GM12878 (cell line): ENCODE measurements at regions not wholly inside any gene's neighbourhood (a gene's known extent, or its start where the extent isn't known, plus 50 kb on each side); places are given as distances from the start of the nearest gene placed in this dataset.

Source experiments
- ATAC-seq: fragments of 200-7000 bp; cut with Tn5 transposase; 3 replicates; pipeline ENCODE4 v1.9.1; 2020; ENCODE audit warnings: mild to moderate bottlenecking, moderate library complexity
- BruUV-seq: library from RNA; stranded (reverse); fragments of 400-500 nt; replicated peaks from 2 replicates; lab custom pipeline; 2021; lab: Mats Ljungman, UMichigan
- CTCF ChIA-PET: fragments of 300-600 bp; sonication (Branson Sonifier 250); formaldehyde crosslinking; extraction: SDS; loops from one replicate; lab custom pipeline; 2021; ENCODE audit warnings: inconsistent platforms; lab: Yijun Ruan, JAX
- POLR2A ChIA-PET: fragments of 350-600 bp; formaldehyde crosslinking; extraction: SDS; loops from one replicate; lab custom pipeline; 2021; ENCODE audit warnings: inconsistent platforms; lab: Charles Lee
- RAD21 ChIA-PET: fragments of 300-600 bp; sonication (Branson Sonifier 250); formaldehyde crosslinking; loops from one replicate; lab custom pipeline; 2023; ENCODE audit warnings: antibody characterized with exemption; ENCODE audit not compliant: unreplicated experiment; lab: Charles Lee
- SMC1A ChIA-PET: fragments of 300-600 bp; sonication (Branson Sonifier 250); formaldehyde crosslinking; loops from one replicate; lab custom pipeline; 2023; ENCODE audit not compliant: unreplicated experiment, uncharacterized antibody; lab: Charles Lee
- DNase-seq: peaks from one replicate; pipeline ENCODE4 v3.0.0-alpha.2; 2011; ENCODE audit warnings: low read depth, low spot score
- FAIRE-seq: peaks from 3 replicates; lab custom pipeline; 2011; peaks lifted over from hg19 to GRCh38; lab: Jason Lieb, UNC
- H2AFZ ChIP-seq: 2 replicates; pipeline ENCODE4 v1.6.0; 2011; ENCODE audit warnings: low read depth, low read length, control low read depth; ENCODE audit not compliant: control insufficient read depth
- H3K27ac ChIP-seq: 2 replicates; pipeline ENCODE4 v1.5.1; 2011; ENCODE audit warnings: control low read depth; ENCODE audit not compliant: control insufficient read depth, insufficient read depth
- H3K27me3 ChIP-seq, 2 experiments: replicated peaks in 1 of 2; 2 replicates each; pipeline versions ENCODE4 v1.6.0 to v1.6.1; 2011; ENCODE audit warnings: low read length in 1 of 2; ENCODE audit not compliant: control insufficient read depth in 2 of 2, insufficient read depth in 2 of 2
- H3K36me3 ChIP-seq, 2 experiments: 2 replicates each; pipeline ENCODE4 v1.5.1; 2011; ENCODE audit warnings: low read length in 1 of 2; ENCODE audit not compliant: control insufficient read depth in 2 of 2, insufficient read depth in 2 of 2
- H3K4me1 ChIP-seq: 2 replicates; pipeline ENCODE4 v1.6.1; 2011; ENCODE audit warnings: mild to moderate bottlenecking, low read length, moderate library complexity, mixed read lengths; ENCODE audit not compliant: control insufficient read depth, insufficient read depth
- H3K4me2 ChIP-seq: 2 replicates; pipeline ENCODE4 v1.6.0; 2011; ENCODE audit warnings: control low read depth; ENCODE audit not compliant: control insufficient read depth, insufficient read depth
- H3K4me3 ChIP-seq: fragments of 200-600 bp; sonication (generic); 2 replicates; pipeline ENCODE4 v1.5.1; 2016
- H3K79me2 ChIP-seq: 2 replicates; pipeline ENCODE4 v1.6.0; 2011; ENCODE audit warnings: low read length; ENCODE audit not compliant: control insufficient read depth, insufficient read depth
- H3K9ac ChIP-seq: 2 replicates; pipeline ENCODE4 v1.8.0; 2011; ENCODE audit warnings: low read length, control low read depth, mixed read lengths; ENCODE audit not compliant: control insufficient read depth, insufficient read depth
- H3K9me3 ChIP-seq: replicated peaks from 3 replicates; pipeline ENCODE4 v1.5.1; 2011; ENCODE audit warnings: mild to moderate bottlenecking, low read length; ENCODE audit not compliant: control insufficient read depth, insufficient read depth
- H4K20me1 ChIP-seq: 2 replicates; pipeline ENCODE4 v1.6.0; 2011; ENCODE audit not compliant: control insufficient read depth, insufficient read depth
- BCLAF1 ChIP-seq: fragments of 450-650 bp; IDR thresholded peaks from 2 replicates; pipeline ENCODE4 v1.6.1; 2017; ENCODE audit warnings: antibody characterized with exemption, mild to moderate bottlenecking, moderate library complexity
- BRCA1 ChIP-seq: IDR thresholded peaks from 2 replicates; pipeline ENCODE4 v1.6.1; 2011; ENCODE audit warnings: low read depth, low read length, improper control_type of control experiment
- CHD1 ChIP-seq: IDR thresholded peaks from 2 replicates; pipeline ENCODE4 v1.6.1; 2012; ENCODE audit warnings: low read depth, low read length, improper control_type of control experiment
- ETV6 ChIP-seq, 2 experiments: fragments of 450-650 bp in 1 of 2; IDR thresholded peaks in 1 of 2; conservative IDR thresholded peaks in 1 of 2; 2 replicates each; pipeline ENCODE4 v1.6.1; 2014; ENCODE audit warnings: antibody characterized with exemption in 1 of 2, borderline replicate concordance in 1 of 2, low read depth in 1 of 2, mild to moderate bottlenecking in 1 of 2, moderate library complexity in 1 of 2
- FOXM1 ChIP-seq: IDR thresholded peaks from 2 replicates; pipeline ENCODE4 v1.6.1; 2012; ENCODE audit warnings: low read depth, mild to moderate bottlenecking, inconsistent platforms, low read length, moderate library complexity
- IKZF2 ChIP-seq, 2 experiments: fragments of 450-650 bp; IDR thresholded peaks; 2 replicates each; pipeline ENCODE4 v1.6.1; 2017; ENCODE audit warnings: mild to moderate bottlenecking in 2 of 2, moderate library complexity in 2 of 2
- IRF4 ChIP-seq: IDR thresholded peaks from 2 replicates; pipeline ENCODE4 v1.6.1; 2011; ENCODE audit warnings: low read depth, low read length
- KAT2A ChIP-seq: conservative IDR thresholded peaks from 2 replicates; pipeline ENCODE4 v1.6.1; 2011; ENCODE audit warnings: low read depth, low read length; ENCODE audit not compliant: control insufficient read depth
- LARP7 ChIP-seq: fragments of 450-650 bp; IDR thresholded peaks from 2 replicates; pipeline ENCODE4 v1.6.1; 2017; ENCODE audit warnings: mild to moderate bottlenecking
- MEF2A ChIP-seq: IDR thresholded peaks from 2 replicates; pipeline ENCODE4 v1.6.1; 2011; ENCODE audit warnings: low read depth, mild to moderate bottlenecking, low read length, moderate library complexity; ENCODE audit not compliant: insufficient read depth
- NFIC ChIP-seq: IDR thresholded peaks from 2 replicates; pipeline ENCODE4 v1.6.1; 2012; ENCODE audit warnings: low read depth, mild to moderate bottlenecking, inconsistent platforms, low read length, moderate library complexity
- NRF1 ChIP-seq: conservative IDR thresholded peaks from 2 replicates; pipeline ENCODE4 v1.6.1; 2011; ENCODE audit warnings: mild to moderate bottlenecking, low read depth, low read length, improper control_type of control experiment
- POLR2A ChIP-seq: IDR thresholded peaks from 2 replicates; pipeline ENCODE4 v1.6.1; 2011; ENCODE audit warnings: low read depth, mild to moderate bottlenecking, low read length
- RFX5 ChIP-seq: IDR thresholded peaks from 2 replicates; pipeline ENCODE4 v1.6.1; 2011; ENCODE audit warnings: low read depth, low read length, improper control_type of control experiment
- RUNX3 ChIP-seq: IDR thresholded peaks from 2 replicates; pipeline ENCODE4 v1.6.1; 2012; ENCODE audit warnings: low read length, inconsistent platforms
- SUPT20H ChIP-seq: IDR thresholded peaks from 2 replicates; pipeline ENCODE4 v1.6.1; 2011; ENCODE audit warnings: low read depth, mild to moderate bottlenecking, low read length, moderate library complexity, borderline replicate concordance; ENCODE audit not compliant: control insufficient read depth
- TAF1 ChIP-seq: IDR thresholded peaks from 2 replicates; pipeline ENCODE4 v1.6.1; 2011; ENCODE audit warnings: mild to moderate bottlenecking, low read depth, low read length, borderline replicate concordance
- WGBS: methylation state at CpG from one replicate; pipeline ENCODE4 v1.1.6; 2016; ENCODE audit warnings: low lambda C conversion rate; ENCODE audit not compliant: insufficient replicate concordance, insufficient coverage; ENCODE audit errors: missing lambda C conversion rate; 5-methylcytosine and 5-hydroxymethylcytosine counted together
- in situ Hi-C: fragments of 300-500 bp; cut with MboI; formaldehyde crosslinking; loops from 9 replicates; pipeline ENCODE4 v1.14.3; 2018; ENCODE audit warnings: mixed read lengths
- intact Hi-C: fragments of 100-400 bp; cut with micrococcal nuclease; formaldehyde crosslinking; loops from one replicate; pipeline ENCODE4 v1.14.2; 2022; ENCODE audit not compliant: unreplicated experiment
- TF ChIP-seq, protein P1 (sequence below): IDR thresholded peaks from 2 replicates; pipeline ENCODE4 v1.6.1; 2011; ENCODE audit warnings: borderline replicate concordance, low read depth, mild to moderate bottlenecking, moderate library complexity, mixed read lengths, low read length; ENCODE audit not compliant: insufficient read depth; ENCODE audit errors: extremely low read length
- TF ChIP-seq, protein P2 (sequence below): fragments of 150-350 bp; IDR thresholded peaks from 2 replicates; pipeline ENCODE4 v1.6.1; 2016; ENCODE audit warnings: low read depth, low read length

GRCh38 chr3:70748593-70748992 lies 436.2 kb upstream of the MDFIC2 start (continued):
- no peak for TF ChIP-seq ETV6 (conservative IDR thresholded peaks at IDR 0.05 in 1 of 2, IDR thresholded peaks at IDR 0.05 in 1 of 2; ENCODE audit: borderline replicate concordance in 1 of 2, low read depth in 1 of 2)
- TF ChIP-seq TAF1: no peak
- TF ChIP-seq MEF2A: no peak
- no peak for TF ChIP-seq KAT2A
- no peak for TF ChIP-seq BCLAF1
- TF ChIP-seq SUPT20H: no peak
- TF ChIP-seq LARP7: no peak
- no peak for TF ChIP-seq RUNX3
- TF ChIP-seq BRCA1: no peak
- TF ChIP-seq, all 136 proteins: peak for 0

DNA sequence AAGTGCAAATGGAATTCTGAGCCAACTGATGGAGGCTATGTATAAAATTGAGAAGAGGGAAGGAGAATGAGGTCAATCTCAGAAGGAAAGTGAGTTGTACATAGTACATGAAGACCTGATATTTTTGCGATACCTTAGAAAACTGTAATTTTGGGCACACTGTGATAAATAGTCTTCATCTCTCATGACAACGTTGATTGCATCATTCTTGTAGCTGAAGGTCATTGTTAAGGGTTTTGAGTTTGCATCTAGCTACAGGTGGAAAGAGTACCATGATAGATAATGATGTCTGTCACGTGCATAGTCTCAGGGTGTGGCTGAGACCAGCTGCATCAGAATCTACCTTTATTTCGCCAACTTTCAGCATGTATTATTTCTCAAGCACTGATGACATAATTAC lies 435.4 kb upstream of the MDFIC2 start:
- ChIA-PET POLR2A (no interaction called here), SMC1A (no interaction called here), RAD21 (no interaction called here), CTCF (no interaction called here)
- no peaks in the 10 kb centered on the region for H3K36me3 ChIP-seq
- H3K79me2 ChIP-seq: no peaks in the 10 kb centered on the region
- ATAC-seq (no peak), DNase-seq (no peak), FAIRE-seq (no peak)
- H4K20me1 ChIP-seq: no peaks in the 10 kb centered on the region
- H3K9ac ChIP-seq: no peak overlapping the region
- H2AFZ ChIP-seq: no peak overlapping the region
- H3K27me3 ChIP-seq: no peaks in the 10 kb centered on the region; a peak in 1 of 4 replicates
- H3K27ac ChIP-seq: no peak overlapping the region
- no TSS peak for BruUV-seq
- intact Hi-C loops (no loop called here), in situ Hi-C loops (no loop called here)
- H3K9me3 ChIP-seq: no peaks in the 10 kb centered on the region
- no peak overlapping the region for H3K4me2 ChIP-seq
- no peak overlapping the region for H3K4me3 ChIP-seq
- H3K4me1 ChIP-seq: no peaks in the 10 kb centered on the region
- WGBS: 25% methylated on average over 4 of the region's 4 CpGs
- TF ChIP-seq, protein P1, sequence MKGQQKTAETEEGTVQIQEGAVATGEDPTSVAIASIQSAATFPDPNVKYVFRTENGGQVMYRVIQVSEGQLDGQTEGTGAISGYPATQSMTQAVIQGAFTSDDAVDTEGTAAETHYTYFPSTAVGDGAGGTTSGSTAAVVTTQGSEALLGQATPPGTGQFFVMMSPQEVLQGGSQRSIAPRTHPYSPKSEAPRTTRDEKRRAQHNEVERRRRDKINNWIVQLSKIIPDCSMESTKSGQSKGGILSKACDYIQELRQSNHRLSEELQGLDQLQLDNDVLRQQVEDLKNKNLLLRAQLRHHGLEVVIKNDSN: no peak
- TF ChIP-seq NFIC (no peak), FOXM1 (no peak), IKZF2 (IDR thresholded peaks at IDR 0.05) (no peak), IRF4 (no peak), CHD1 (no peak), POLR2A (no peak), RFX5 (no peak), NRF1 (no peak), LARP7 (no peak)
- TF ChIP-seq, protein P2, sequence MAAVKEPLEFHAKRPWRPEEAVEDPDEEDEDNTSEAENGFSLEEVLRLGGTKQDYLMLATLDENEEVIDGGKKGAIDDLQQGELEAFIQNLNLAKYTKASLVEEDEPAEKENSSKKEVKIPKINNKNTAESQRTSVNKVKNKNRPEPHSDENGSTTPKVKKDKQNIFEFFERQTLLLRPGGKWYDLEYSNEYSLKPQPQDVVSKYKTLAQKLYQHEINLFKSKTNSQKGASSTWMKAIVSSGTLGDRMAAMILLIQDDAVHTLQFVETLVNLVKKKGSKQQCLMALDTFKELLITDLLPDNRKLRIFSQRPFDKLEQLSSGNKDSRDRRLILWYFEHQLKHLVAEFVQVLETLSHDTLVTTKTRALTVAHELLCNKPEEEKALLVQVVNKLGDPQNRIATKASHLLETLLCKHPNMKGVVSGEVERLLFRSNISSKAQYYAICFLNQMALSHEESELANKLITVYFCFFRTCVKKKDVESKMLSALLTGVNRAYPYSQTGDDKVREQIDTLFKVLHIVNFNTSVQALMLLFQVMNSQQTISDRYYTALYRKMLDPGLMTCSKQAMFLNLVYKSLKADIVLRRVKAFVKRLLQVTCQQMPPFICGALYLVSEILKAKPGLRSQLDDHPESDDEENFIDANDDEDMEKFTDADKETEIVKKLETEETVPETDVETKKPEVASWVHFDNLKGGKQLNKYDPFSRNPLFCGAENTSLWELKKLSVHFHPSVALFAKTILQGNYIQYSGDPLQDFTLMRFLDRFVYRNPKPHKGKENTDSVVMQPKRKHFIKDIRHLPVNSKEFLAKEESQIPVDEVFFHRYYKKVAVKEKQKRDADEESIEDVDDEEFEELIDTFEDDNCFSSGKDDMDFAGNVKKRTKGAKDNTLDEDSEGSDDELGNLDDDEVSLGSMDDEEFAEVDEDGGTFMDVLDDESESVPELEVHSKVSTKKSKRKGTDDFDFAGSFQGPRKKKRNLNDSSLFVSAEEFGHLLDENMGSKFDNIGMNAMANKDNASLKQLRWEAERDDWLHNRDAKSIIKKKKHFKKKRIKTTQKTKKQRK: no peak
